ENCODE measurements at regions not wholly inside any gene's neighbourhood (a gene's known extent, or its start where the extent isn't known, plus 50 kb on each side); places are given as distances from the start of the nearest gene placed in this dataset.

- Histone ChIP-seq H3K9me3 (ENCODE audit: control extremely low read depth in 1 of 5, control insufficient read depth in 4 of 5, insufficient read depth in 2 of 5, low read depth in 1 of 5, low read length in 4 of 5) (no peaks in the 10 kb centered on the region), H3K4me1 (ENCODE audit: control extremely low read depth in 1 of 4, control insufficient read depth in 4 of 4, insufficient read depth in 4 of 4, low read length in 3 of 4) (no peaks in the 10 kb centered on the region), H3K36me3 (ENCODE audit: control insufficient read depth in 4 of 4, insufficient read depth in 4 of 4, low read length in 3 of 4) (no peaks in the 10 kb centered on the region), H3K27me3 (replicated peaks in 2 of 5; ENCODE audit: control insufficient read depth in 4 of 5, insufficient read depth in 5 of 5, low read length in 4 of 5) (no peaks in the 10 kb centered on the region), H3K4me3 (ENCODE audit: control insufficient read depth in 1 of 7, extremely low read depth in 1 of 7, insufficient read depth in 4 of 7, low read depth in 2 of 7, low read length in 6 of 7) (no peak overlapping the region), H3K27ac (ENCODE audit: insufficient read depth in 1 of 2, low read depth in 1 of 2, low read length in 2 of 2, poor library complexity in 1 of 2, severe bottlenecking in 2 of 2) (no peak overlapping the region)
- WGBS (ENCODE audit: insufficient coverage): no CpG with 5 or more reads among the region's 3 CpGs
- CTCF ChIA-PET: no interaction called here
- POLR2A ChIA-PET: no interaction called here
- no peak for DNase-seq
These were observed 577.9 kb upstream of the ZFP42 start for GRCh38 chr4:187417721-187418120.

GRCh38 chr4:187422655-187423054, 572.9 kb upstream of the ZFP42 start:
- no peaks in the 10 kb centered on the region for H3K27me3 ChIP-seq (replicated peaks in 2 of 5; ENCODE audit: control insufficient read depth in 4 of 5, insufficient read depth in 5 of 5, low read length in 4 of 5)
- H3K36me3 ChIP-seq (ENCODE audit: control insufficient read depth in 4 of 4, insufficient read depth in 4 of 4, low read length in 3 of 4): no peaks in the 10 kb centered on the region
- 97% methylated on average over 3 of the region's 3 CpGs for WGBS (ENCODE audit: insufficient coverage)
- H3K4me3 ChIP-seq (ENCODE audit: control insufficient read depth in 1 of 7, extremely low read depth in 1 of 7, insufficient read depth in 4 of 7, low read depth in 2 of 7, low read length in 6 of 7): no peak overlapping the region
- no peak for DNase-seq
- H3K9me3 ChIP-seq (ENCODE audit: control extremely low read depth in 1 of 5, control insufficient read depth in 4 of 5, insufficient read depth in 2 of 5, low read depth in 1 of 5, low read length in 4 of 5): no peaks in the 10 kb centered on the region
- POLR2A ChIA-PET: no interaction called here
- CTCF ChIA-PET: no interaction called here
- no peaks in the 10 kb centered on the region for H3K4me1 ChIP-seq (ENCODE audit: control extremely low read depth in 1 of 4, control insufficient read depth in 4 of 4, insufficient read depth in 4 of 4, low read length in 3 of 4)
- H3K27ac ChIP-seq (ENCODE audit: insufficient read depth in 1 of 2, low read depth in 1 of 2, low read length in 2 of 2, poor library complexity in 1 of 2, severe bottlenecking in 2 of 2): no peak overlapping the region

GRCh38 chr4:187424636-187425035, 570.9 kb upstream of the ZFP42 start:
- no peak for DNase-seq
- ChIA-PET CTCF (no interaction called here), POLR2A (no interaction called here)
- Histone ChIP-seq H3K27me3 (replicated peaks in 2 of 5; ENCODE audit: control insufficient read depth in 4 of 5, insufficient read depth in 5 of 5, low read length in 4 of 5) (no peaks in the 10 kb centered on the region), H3K36me3 (ENCODE audit: control insufficient read depth in 4 of 4, insufficient read depth in 4 of 4, low read length in 3 of 4) (no peaks in the 10 kb centered on the region), H3K4me1 (ENCODE audit: control extremely low read depth in 1 of 4, control insufficient read depth in 4 of 4, insufficient read depth in 4 of 4, low read length in 3 of 4) (no peaks in the 10 kb centered on the region), H3K4me3 (ENCODE audit: control insufficient read depth in 1 of 7, extremely low read depth in 1 of 7, insufficient read depth in 4 of 7, low read depth in 2 of 7, low read length in 6 of 7) (no peak overlapping the region), H3K9me3 (ENCODE audit: control extremely low read depth in 1 of 5, control insufficient read depth in 4 of 5, insufficient read depth in 2 of 5, low read depth in 1 of 5, low read length in 4 of 5) (no peaks in the 10 kb centered on the region), H3K27ac (ENCODE audit: insufficient read depth in 1 of 2, low read depth in 1 of 2, low read length in 2 of 2, poor library complexity in 1 of 2, severe bottlenecking in 2 of 2) (no peak overlapping the region)
- WGBS (ENCODE audit: insufficient coverage): no CpG with 5 or more reads among the region's 1 CpG

GRCh38 chr4:187426511-187426910, 569.1 kb upstream of the ZFP42 start:
- WGBS (ENCODE audit: insufficient coverage): no CpG with 5 or more reads among the region's 2 CpGs
- H3K27me3 ChIP-seq (replicated peaks in 2 of 5; ENCODE audit: control insufficient read depth in 4 of 5, insufficient read depth in 5 of 5, low read length in 4 of 5): no peaks in the 10 kb centered on the region
- H3K4me1 ChIP-seq (ENCODE audit: control extremely low read depth in 1 of 4, control insufficient read depth in 4 of 4, insufficient read depth in 4 of 4, low read length in 3 of 4): no peaks in the 10 kb centered on the region
- POLR2A ChIA-PET: no interaction called here
- H3K4me3 ChIP-seq (ENCODE audit: control insufficient read depth in 1 of 7, extremely low read depth in 1 of 7, insufficient read depth in 4 of 7, low read depth in 2 of 7, low read length in 6 of 7): no peak overlapping the region
- H3K9me3 ChIP-seq (ENCODE audit: control extremely low read depth in 1 of 5, control insufficient read depth in 4 of 5, insufficient read depth in 2 of 5, low read depth in 1 of 5, low read length in 4 of 5): no peaks in the 10 kb centered on the region
- no peak overlapping the region for H3K27ac ChIP-seq (ENCODE audit: insufficient read depth in 1 of 2, low read depth in 1 of 2, low read length in 2 of 2, poor library complexity in 1 of 2, severe bottlenecking in 2 of 2)
- DNase-seq: no peak
- no peaks in the 10 kb centered on the region for H3K36me3 ChIP-seq (ENCODE audit: control insufficient read depth in 4 of 4, insufficient read depth in 4 of 4, low read length in 3 of 4)
- CTCF ChIA-PET: no interaction called here

- Histone ChIP-seq H3K4me3 (ENCODE audit: control insufficient read depth in 1 of 7, extremely low read depth in 1 of 7, insufficient read depth in 4 of 7, low read depth in 2 of 7, low read length in 6 of 7) (no peak overlapping the region), H3K4me1 (ENCODE audit: control extremely low read depth in 1 of 4, control insufficient read depth in 4 of 4, insufficient read depth in 4 of 4, low read length in 3 of 4) (no peaks in the 10 kb centered on the region), H3K36me3 (ENCODE audit: control insufficient read depth in 4 of 4, insufficient read depth in 4 of 4, low read length in 3 of 4) (no peaks in the 10 kb centered on the region), H3K9me3 (ENCODE audit: control extremely low read depth in 1 of 5, control insufficient read depth in 4 of 5, insufficient read depth in 2 of 5, low read depth in 1 of 5, low read length in 4 of 5) (peaks cover 0 to 2% (median 0%) of the 10 kb centered on the region in 5 experiments), H3K27ac (ENCODE audit: insufficient read depth in 1 of 2, low read depth in 1 of 2, low read length in 2 of 2, poor library complexity in 1 of 2, severe bottlenecking in 2 of 2) (no peak overlapping the region), H3K27me3 (replicated peaks in 2 of 5; ENCODE audit: control insufficient read depth in 4 of 5, insufficient read depth in 5 of 5, low read length in 4 of 5) (no peaks in the 10 kb centered on the region)
- CTCF ChIA-PET: no interaction called here
- POLR2A ChIA-PET: no interaction called here
- WGBS (ENCODE audit: insufficient coverage): 84% methylated on average over 7 of the region's 7 CpGs
- no peak for DNase-seq
These were observed 563.3 kb upstream of the ZFP42 start for GRCh38 chr4:187432310-187432709.

- H3K4me1 ChIP-seq (ENCODE audit: control extremely low read depth in 1 of 4, control insufficient read depth in 4 of 4, insufficient read depth in 4 of 4, low read length in 3 of 4): no peaks in the 10 kb centered on the region
- no peak overlapping the region for H3K4me3 ChIP-seq (ENCODE audit: control insufficient read depth in 1 of 7, extremely low read depth in 1 of 7, insufficient read depth in 4 of 7, low read depth in 2 of 7, low read length in 6 of 7)
- WGBS (ENCODE audit: insufficient coverage): 100% methylated on average over 2 of the region's 4 CpGs
- H3K27ac ChIP-seq (ENCODE audit: insufficient read depth in 1 of 2, low read depth in 1 of 2, low read length in 2 of 2, poor library complexity in 1 of 2, severe bottlenecking in 2 of 2): no peak overlapping the region
- POLR2A ChIA-PET: no interaction called here
- CTCF ChIA-PET: no interaction called here
- DNase-seq: no peak
- peaks cover 0 to 2% (median 2%) of the 10 kb centered on the region in 5 experiments for H3K9me3 ChIP-seq (ENCODE audit: control extremely low read depth in 1 of 5, control insufficient read depth in 4 of 5, insufficient read depth in 2 of 5, low read depth in 1 of 5, low read length in 4 of 5)
- H3K36me3 ChIP-seq (ENCODE audit: control insufficient read depth in 4 of 4, insufficient read depth in 4 of 4, low read length in 3 of 4): no peaks in the 10 kb centered on the region
- H3K27me3 ChIP-seq (replicated peaks in 2 of 5; ENCODE audit: control insufficient read depth in 4 of 5, insufficient read depth in 5 of 5, low read length in 4 of 5): no peaks in the 10 kb centered on the region
These were observed 562.4 kb upstream of the ZFP42 start for GRCh38 chr4:187433141-187433540.

GRCh38 chr4:187436251-187436650, 559.3 kb upstream of the ZFP42 start:
- H3K27ac ChIP-seq (ENCODE audit: insufficient read depth in 1 of 2, low read depth in 1 of 2, low read length in 2 of 2, poor library complexity in 1 of 2, severe bottlenecking in 2 of 2): no peak overlapping the region
- H3K27me3 ChIP-seq (replicated peaks in 2 of 5; ENCODE audit: control insufficient read depth in 4 of 5, insufficient read depth in 5 of 5, low read length in 4 of 5): no peaks in the 10 kb centered on the region
- H3K4me3 ChIP-seq (ENCODE audit: control insufficient read depth in 1 of 7, extremely low read depth in 1 of 7, insufficient read depth in 4 of 7, low read depth in 2 of 7, low read length in 6 of 7): no peak overlapping the region
- ChIA-PET CTCF (no interaction called here), POLR2A (no interaction called here)
- H3K4me1 ChIP-seq (ENCODE audit: control extremely low read depth in 1 of 4, control insufficient read depth in 4 of 4, insufficient read depth in 4 of 4, low read length in 3 of 4): no peaks in the 10 kb centered on the region
- peaks cover 0 to 2% (median 2%) of the 10 kb centered on the region in 5 experiments for H3K9me3 ChIP-seq (ENCODE audit: control extremely low read depth in 1 of 5, control insufficient read depth in 4 of 5, insufficient read depth in 2 of 5, low read depth in 1 of 5, low read length in 4 of 5)
- DNase-seq: no peak
- WGBS (ENCODE audit: insufficient coverage): 83% methylated on average over 4 of the region's 5 CpGs
- H3K36me3 ChIP-seq (ENCODE audit: control insufficient read depth in 4 of 4, insufficient read depth in 4 of 4, low read length in 3 of 4): no peaks in the 10 kb centered on the region

GRCh38 chr4:187444061-187444460, 551.5 kb upstream of the ZFP42 start:
- no peak for DNase-seq
- no peaks in the 10 kb centered on the region for H3K4me1 ChIP-seq (ENCODE audit: control extremely low read depth in 1 of 4, control insufficient read depth in 4 of 4, insufficient read depth in 4 of 4, low read length in 3 of 4)
- no peak overlapping the region for H3K27ac ChIP-seq (ENCODE audit: insufficient read depth in 1 of 2, low read depth in 1 of 2, low read length in 2 of 2, poor library complexity in 1 of 2, severe bottlenecking in 2 of 2)
- H3K4me3 ChIP-seq (ENCODE audit: control insufficient read depth in 1 of 7, extremely low read depth in 1 of 7, insufficient read depth in 4 of 7, low read depth in 2 of 7, low read length in 6 of 7): no peak overlapping the region
- WGBS (ENCODE audit: insufficient coverage): 95% methylated on average over 3 of the region's 3 CpGs
- H3K27me3 ChIP-seq (replicated peaks in 2 of 5; ENCODE audit: control insufficient read depth in 4 of 5, insufficient read depth in 5 of 5, low read length in 4 of 5): no peaks in the 10 kb centered on the region
- POLR2A ChIA-PET: no interaction called here
- no peaks in the 10 kb centered on the region for H3K9me3 ChIP-seq (ENCODE audit: control extremely low read depth in 1 of 5, control insufficient read depth in 4 of 5, insufficient read depth in 2 of 5, low read depth in 1 of 5, low read length in 4 of 5)
- no peaks in the 10 kb centered on the region for H3K36me3 ChIP-seq (ENCODE audit: control insufficient read depth in 4 of 4, insufficient read depth in 4 of 4, low read length in 3 of 4)
- CTCF ChIA-PET: no interaction called here
